SH-SY5Y (cell line): ENCODE measurements at regions not wholly inside any gene's neighbourhood (a gene's known extent, or its start where the extent isn't known, plus 50 kb on each side); places are given as distances from the start of the nearest gene placed in this dataset.

Source experiments
- GATA2 ChIP-seq: IDR thresholded peaks from 2 replicates; pipeline ENCODE4 v1.6.1; 2011; ENCODE audit warnings: mild to moderate bottlenecking, low read depth, low read length
- GATA3 ChIP-seq: IDR thresholded peaks from 2 replicates; pipeline ENCODE4 v1.6.1; 2011; ENCODE audit warnings: low read depth, mild to moderate bottlenecking, low read length, moderate library complexity

DNA sequence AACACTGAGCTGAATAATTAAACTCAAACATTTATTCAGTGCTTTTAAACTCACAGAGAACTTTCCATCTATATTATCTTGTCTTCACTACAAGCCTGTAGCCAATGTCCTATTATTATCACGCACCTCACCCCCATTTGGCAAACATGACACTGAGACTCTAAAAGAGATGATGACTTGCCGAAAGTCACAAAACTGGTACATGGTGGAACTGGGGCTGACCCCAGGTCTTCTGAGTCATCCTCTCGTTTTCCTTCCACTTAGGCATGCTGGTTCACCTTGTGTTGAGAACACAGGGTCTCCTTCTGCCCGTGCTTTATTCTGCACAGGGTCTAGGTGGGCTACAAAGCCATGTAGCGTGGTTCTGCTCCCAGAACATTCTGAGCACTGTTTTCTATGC is 230.0 kb upstream of the MGAT5 start:
- TF ChIP-seq GATA3 (no peak), GATA2 (no peak)
